ENCODE measurements at regions not wholly inside any gene's neighbourhood (a gene's known extent, or its start where the extent isn't known, plus 50 kb on each side); places are given as distances from the start of the nearest gene placed in this dataset.
"Not testable (repeated sequence)": the region's sequence is repeated elsewhere in the genome, so short reads cannot be mapped to it uniquely, and the experiment has no call there.

DNA sequence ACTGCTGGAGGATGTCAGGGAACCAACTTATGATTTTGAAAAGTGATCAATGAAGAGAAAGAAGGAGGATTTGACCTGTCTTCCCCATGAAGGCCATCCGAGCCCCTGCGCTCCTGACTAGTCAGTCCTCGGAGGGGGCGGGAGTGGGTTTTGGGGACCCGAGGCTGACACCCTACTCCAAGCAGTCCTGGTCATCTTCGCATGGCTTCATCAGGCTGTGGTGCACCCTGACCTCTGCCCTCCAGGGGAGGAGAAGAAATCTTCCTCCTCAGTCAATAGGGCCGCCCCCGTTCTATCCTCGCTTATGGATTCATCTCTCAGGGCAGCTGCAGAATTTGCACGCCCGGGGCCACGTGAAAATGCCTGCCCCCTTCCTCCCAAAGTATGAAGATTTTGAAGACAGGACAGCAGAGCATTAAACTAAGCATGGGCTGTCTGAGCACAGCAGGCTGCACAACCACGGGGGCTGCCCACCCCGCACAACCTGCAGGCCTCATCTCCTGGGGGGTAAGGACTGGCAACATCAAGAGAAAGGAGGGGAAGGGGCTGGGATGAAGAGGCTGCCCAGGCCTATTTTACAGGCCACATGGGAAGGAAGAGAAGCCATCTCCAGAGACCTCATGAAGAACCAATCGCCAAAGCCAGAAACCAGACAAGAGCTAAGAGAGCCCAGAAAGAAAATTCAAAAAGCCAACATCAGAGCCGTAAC lies 138.1 kb upstream of the PHACTR3 start:
- DNase-seq = no peak

- DNase-seq = no peak
Observed at GRCh38 chr20:59468831-59469230, 135.5 kb upstream of the PHACTR3 start.

GRCh38 chr20:59469267-59470252 lies 134.8 kb upstream of the PHACTR3 start:
- no peak for DNase-seq

- DNase-seq = no peak
Observed at GRCh38 chr20:59470521-59470920, 133.8 kb upstream of the PHACTR3 start.

DNA sequence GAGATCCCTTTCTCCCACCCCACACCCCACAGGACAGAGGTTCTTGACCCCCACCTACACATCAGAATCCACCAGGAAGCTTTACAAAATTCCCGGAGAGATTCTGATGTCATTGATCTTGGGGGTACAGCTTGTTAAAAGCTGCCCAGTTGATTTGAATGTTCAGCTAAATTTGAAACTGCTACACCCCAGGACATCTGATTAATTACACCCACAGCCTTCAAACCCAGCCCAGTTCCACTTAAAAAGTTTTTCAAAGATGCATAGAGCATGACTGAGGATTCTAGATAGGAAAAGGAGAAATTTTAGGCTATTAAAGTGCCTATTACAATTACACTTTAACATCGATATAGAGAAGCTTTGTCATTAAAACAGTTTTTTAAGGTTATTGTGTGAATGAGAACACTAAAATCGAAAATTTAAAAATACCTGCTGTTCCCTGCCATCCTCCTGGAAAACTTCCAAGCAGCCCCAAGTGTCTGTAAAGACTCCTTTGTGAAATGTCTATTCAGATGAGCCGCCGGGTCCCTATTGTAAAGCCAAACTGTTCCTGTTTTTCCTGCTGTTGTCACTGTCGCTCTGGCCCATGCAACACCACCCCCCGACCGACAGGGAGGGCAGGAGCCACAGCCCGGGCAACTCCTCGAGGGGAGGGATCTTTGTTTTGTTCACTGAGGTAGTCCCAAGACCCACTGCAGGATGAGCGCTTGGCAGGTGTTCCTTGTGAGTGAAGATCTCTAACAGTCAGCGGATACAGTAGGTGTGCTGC lies 132.5 kb upstream of the PHACTR3 start:
- DNase-seq = no peak

- DNase-seq = no peak
Observed at GRCh38 chr20:59473742-59474141, 130.6 kb upstream of the PHACTR3 start.

DNA sequence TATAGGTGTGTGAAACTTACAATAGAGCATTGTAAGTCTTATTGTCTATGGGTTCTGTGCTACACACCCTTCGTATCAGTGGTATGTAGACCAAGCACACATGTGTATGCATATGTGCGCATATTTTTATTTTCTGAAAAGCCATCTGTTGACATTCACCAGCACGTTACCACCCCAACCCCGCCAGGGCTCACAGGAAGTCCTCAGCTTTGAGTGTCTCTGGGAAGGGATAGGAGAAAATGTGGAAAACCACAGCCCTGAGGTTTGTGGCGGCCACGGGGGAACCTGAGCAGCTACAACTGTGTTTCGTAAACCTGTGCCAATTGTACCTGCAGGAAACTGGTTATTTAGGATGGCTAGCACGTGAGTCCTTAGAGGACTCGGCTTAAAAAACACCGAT lies 123.3 kb upstream of the PHACTR3 start:
- no peak for DNase-seq

DNA sequence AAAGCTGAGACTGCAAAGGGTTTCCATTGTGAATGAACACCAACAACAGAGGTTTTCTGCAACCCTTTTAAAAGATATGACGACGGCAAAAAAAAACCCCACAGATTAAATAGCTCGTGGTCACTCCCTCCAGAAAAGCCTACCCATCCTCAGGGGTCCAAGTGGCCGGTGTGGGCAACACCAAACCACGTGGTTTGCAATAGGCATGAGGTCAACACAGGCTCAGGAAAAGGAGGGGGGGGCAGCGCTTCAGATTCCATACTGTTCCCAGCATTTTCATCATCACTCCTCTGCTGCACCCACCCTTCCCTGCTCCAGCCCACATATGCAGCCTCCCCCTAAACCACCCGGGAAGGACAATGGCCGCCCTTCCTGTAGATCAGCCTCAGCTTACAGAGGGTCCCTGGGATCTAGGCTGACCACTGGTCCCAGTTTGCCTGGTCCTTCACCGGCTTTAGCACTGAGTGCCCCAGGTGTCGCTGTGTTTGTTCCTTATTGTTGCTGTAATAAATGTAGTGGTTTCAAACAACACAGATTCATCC lies 122.8 kb upstream of the PHACTR3 start:
- no peak for DNase-seq

DNA sequence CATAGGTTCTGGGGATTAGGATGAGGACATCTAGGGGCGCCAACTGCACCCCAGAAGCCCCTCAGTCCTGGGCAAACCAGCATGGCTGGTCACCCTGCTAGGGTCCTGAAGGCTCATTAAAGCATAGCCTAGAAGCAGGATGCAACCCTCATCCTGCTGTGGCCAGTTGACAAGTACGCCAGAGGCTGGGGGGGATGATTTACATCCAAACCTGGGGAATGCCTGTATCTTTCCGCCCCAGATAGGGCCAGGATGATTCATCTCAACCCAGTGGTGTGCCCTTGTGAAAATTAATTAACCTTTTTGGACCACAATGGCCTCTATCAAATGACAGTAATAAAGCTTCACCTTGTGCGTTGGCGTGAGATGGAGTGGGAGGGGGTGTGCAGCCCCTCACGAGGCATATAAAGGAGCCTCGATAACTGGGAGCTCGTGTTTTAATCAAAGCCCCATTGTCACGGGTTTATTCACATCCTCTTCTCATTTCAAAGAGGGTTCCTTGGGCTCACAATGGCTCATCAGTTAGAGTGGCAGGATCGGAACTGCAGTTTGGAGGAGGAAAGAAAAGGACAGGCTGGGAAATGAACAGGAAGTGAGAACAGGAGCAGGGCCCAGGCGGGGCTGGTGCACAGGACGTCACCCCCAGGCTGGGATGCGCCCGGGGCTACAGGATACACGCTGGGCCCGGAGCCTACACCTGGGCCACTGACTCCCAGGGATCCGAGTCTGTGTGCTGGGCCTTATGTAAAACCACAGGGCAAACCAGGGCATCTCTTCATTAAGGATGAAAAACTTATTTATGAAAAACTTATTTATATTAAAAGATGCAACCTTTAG lies 121.8 kb upstream of the PHACTR3 start:
- no peak for DNase-seq

- no peak for DNase-seq
Observed at GRCh38 chr20:59483481-59483880, 120.9 kb upstream of the PHACTR3 start.

GRCh38 chr20:59484228-59484627 lies 120.1 kb upstream of the PHACTR3 start:
- no peak for DNase-seq

DNA sequence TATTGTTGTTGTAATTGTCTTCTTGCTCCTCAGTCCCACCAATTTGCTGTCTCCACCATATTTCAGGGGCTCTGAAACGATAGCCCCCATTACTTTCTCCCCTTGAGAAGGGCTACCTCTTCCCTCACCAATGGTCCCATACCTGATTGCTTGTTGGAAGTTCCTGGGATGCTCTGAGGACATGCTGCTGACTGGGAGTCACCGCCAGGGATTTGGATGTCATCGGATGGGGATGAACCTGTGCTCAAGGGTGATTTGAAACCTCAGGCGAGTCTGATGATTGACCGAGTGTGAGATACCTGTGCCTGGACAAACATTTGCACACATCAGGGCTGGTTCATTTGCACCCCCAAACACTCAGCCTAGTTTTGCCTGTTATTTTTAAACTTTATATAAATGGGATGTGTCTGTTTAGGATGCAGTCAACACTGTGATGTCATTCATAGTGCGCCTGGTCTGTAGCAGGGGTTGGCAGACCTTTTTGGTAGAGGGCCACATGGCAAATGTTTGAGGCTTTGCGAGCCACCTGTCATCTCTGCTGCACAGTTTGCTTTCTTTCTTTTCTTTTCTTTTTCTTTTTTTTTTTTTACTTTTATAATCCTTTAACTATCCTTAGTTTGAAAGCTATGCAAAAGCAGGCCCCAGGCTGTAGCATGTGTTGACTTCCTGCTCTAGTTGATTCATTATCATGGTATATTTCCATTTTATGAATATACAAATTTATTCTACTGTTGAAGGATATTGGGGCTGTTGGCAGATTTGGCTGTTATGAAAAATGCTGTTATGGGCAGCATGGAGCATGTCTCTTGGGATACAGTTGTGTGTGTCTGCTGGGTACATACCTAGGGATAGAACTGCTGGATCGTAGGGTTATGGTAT lies 118.5 kb upstream of the PHACTR3 start:
- DNase-seq = no peak

GRCh38 chr20:59488459-59488858 lies 115.9 kb upstream of the PHACTR3 start:
- not testable (repeated sequence) for DNase-seq

DNA sequence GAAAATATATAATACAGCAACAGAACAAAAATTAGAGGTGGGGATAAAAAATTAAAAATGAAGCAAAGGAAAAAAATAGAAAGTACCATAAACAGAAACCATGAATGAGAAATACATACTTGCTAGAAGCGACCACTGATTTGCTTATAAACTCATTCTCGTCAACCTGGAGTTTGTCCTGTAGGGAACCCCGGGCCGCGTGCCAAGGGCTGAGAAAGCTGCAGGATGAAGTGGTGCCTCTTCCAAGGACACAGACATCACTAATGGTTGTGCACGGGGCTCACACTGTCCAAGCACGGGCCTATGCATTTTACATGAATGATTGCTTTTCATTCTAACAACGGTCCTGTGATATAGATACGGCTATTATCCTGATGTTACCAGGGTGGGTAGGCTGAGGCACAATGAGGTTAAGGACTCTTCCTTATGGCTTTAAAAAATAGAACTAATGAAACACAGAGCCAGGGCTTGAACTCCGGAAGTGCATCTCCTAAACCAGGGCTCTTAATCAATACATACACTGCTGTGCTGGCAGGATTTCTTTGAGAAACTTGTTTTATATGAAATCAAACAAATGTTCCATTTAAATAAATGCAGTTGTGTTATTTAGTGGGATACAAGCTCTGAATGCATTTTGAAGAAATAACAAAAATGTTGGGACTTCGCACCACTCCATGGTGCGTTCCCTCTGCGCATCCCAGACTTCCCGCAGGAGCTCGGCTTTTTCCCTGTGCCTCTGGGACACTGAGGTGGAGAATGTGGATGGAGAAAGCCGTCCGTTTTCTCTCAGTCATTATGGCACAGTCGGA lies 113.9 kb upstream of the PHACTR3 start:
- DNase-seq = not testable (repeated sequence)

GRCh38 chr20:59491884-59492283 lies 112.5 kb upstream of the PHACTR3 start:
- DNase-seq = no peak

GRCh38 chr20:59493926-59494325 lies 110.4 kb upstream of the PHACTR3 start:
- no peak for DNase-seq

DNA sequence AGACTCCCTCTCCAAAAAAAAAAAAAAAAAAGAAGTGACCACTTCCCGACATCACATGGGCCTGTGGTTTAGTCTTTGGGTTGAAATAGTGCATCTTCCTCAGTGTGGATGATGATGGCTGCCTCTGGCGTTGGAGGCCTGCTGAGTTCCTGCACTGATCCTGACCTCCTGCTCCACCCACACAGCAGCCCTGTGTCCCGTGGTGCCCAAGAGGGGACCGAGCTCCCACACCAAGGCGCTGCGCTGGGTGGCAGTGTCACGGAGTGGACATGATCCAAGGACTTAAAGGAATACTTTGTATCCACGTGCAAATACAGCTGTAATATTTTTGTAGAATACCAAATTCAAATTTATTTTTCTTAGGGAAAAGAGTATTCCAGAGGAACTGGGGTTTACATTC lies 109.2 kb upstream of the PHACTR3 start:
- no peak for DNase-seq

DNA sequence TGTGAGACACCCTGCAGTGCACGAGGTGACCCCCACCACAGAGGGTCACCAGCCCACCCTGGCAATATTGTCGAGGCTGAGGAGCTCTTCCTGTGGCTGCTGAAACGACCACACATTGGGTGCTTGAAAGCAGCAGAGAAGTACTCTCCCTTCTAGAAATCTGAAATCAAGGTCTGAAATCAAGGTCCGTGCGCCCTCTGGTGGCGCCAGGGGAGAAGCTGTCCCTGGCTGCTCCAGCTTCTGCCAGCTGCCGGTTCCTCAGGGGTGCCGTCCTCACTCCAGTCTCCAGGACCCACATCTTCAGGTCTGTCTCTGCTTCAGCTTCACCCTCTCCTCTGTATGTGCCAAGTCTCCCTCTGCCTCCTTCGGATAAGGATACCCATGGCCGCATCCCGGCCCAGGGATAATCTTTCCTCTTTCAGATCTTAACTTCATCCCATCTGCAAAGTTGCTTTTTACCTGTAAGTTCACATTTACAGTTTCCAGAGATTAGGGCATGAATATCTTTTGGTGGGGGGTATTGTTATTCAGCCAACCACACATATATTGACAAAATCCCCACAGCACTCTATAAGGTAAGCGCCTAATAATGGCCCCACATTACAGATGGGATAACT lies 108.3 kb upstream of the PHACTR3 start:
- DNase-seq = peak; percentile 67 to 72

- DNase-seq = no peak
Observed at GRCh38 chr20:59498291-59498690, 106.0 kb upstream of the PHACTR3 start.

DNA sequence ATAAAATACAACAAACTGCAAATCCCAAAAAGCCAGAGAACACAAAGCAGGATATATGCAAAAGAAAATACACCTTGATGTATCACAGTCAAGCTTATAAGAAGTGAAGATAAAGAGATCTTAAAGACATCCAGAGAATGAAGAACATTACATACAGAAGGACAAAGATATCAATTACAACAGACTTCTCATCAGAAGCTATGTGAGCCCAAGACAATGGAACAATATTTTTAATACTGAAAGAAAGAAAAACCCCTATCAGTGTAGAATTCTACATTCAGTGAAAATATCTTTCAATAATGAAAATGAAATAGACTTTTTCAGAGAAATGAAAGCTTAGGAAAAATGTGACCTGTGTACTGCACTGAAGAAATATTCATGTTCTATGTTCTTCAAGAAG lies 104.5 kb upstream of the PHACTR3 start:
- DNase-seq = no peak
